HL-60 (cell line): ENCODE measurements at regions not wholly inside any gene's neighbourhood (a gene's known extent, or its start where the extent isn't known, plus 50 kb on each side); places are given as distances from the start of the nearest gene placed in this dataset.

Experiments
- CTCF ChIP-seq: IDR thresholded peaks from one replicate; pipeline ENCODE4 v1.5.1; 2011; ENCODE audit warnings: low read length, control low read depth, inconsistent platforms; ENCODE audit not compliant: insufficient read depth
- GABPA ChIP-seq: IDR thresholded peaks from 2 replicates; pipeline ENCODE4 v1.6.1; 2012; ENCODE audit warnings: low read depth
- REST ChIP-seq: IDR thresholded peaks from 2 replicates; pipeline ENCODE4 v1.6.1; 2012; ENCODE audit warnings: low read depth; ENCODE audit not compliant: insufficient replicate concordance

GRCh38 chr2:16765356-16765755 is 99.7 kb upstream of the CYRIA start:
- TF ChIP-seq REST (no peak), CTCF (no peak), GABPA (no peak)
